Heart right ventricle (tissue), 16 donors: ENCODE measurements at regions not wholly inside any gene's neighbourhood (a gene's known extent, or its start where the extent isn't known, plus 50 kb on each side); places are given as distances from the start of the nearest gene placed in this dataset.

Experiments
- ATAC-seq, 8 donors: fragments of 200-7000 bp; cut with Tn5 transposase; one replicate each; pipeline ENCODE4 v1.9.1; 2020; ENCODE audit warnings: mild to moderate bottlenecking in 8 of 8, moderate library complexity in 8 of 8, moderate number of reproducible peaks in 1 of 8
- DNase-seq, 2 donors: peaks; one replicate each; pipeline ENCODE4 v3.0.0-alpha.2; 2020
- H3K27ac ChIP-seq, 10 donors: fragments of 200-600 bp; sonication (generic) in 2 of 10; one replicate each; pipeline versions ENCODE4 v1.5.0 to v1.8.0; 2020 to 2022; ENCODE audit warnings: mild to moderate bottlenecking in 3 of 10
- H3K27me3 ChIP-seq, 7 donors: fragments of 200-600 bp; one replicate each; pipeline ENCODE4 v1.8.0; 2021 to 2022; ENCODE audit warnings: mild to moderate bottlenecking in 2 of 7
- H3K36me3 ChIP-seq, 9 donors: fragments of 200-600 bp; sonication (generic) in 1 of 9; one replicate each; pipeline versions ENCODE4 v1.5.0 to v1.8.0; 2020 to 2022; ENCODE audit warnings: mild to moderate bottlenecking in 2 of 9
- H3K4me1 ChIP-seq, 9 donors: fragments of 200-600 bp; sonication (generic) in 1 of 9; one replicate each; pipeline versions ENCODE4 v1.5.0 to v1.8.0; 2020 to 2022; ENCODE audit warnings: mild to moderate bottlenecking in 4 of 9
- H3K4me3 ChIP-seq, 10 donors: fragments of 200-600 bp; sonication (generic) in 2 of 10; one replicate each; pipeline versions ENCODE4 v1.5.0 to v1.8.0; 2020 to 2022; ENCODE audit warnings: mild to moderate bottlenecking in 7 of 10, moderate library complexity in 2 of 10
- H3K9me3 ChIP-seq, 11 donors: fragments of 200-600 bp in 10 of 11; sonication (generic) in 2 of 11; one replicate each; pipeline versions ENCODE4 v1.5.0 to v1.8.0; 2013 to 2022; ENCODE audit warnings: mild to moderate bottlenecking in 2 of 11, control low read depth in 1 of 11, moderate library complexity in 1 of 11
- WGBS, 2 donors: extraction: QIAGEN DNeasy Blood & Tissue Kit; methylation state at CpG; one replicate each; pipeline ENCODE4 v1.1.7; 2013; ENCODE audit warnings: inconsistent platforms in 1 of 2; 5-methylcytosine and 5-hydroxymethylcytosine counted together
- intact Hi-C, 10 donors: fragments of 100-400 bp; cut with DNase I; formaldehyde crosslinking; loops; one replicate each; pipeline versions ENCODE4 v1.11.1 to v1.14.2; 2022
- TF ChIP-seq, protein P1 (sequence below), 9 donors: fragments of 200-600 bp; sonication (generic) in 2 of 9; IDR thresholded peaks; one replicate each; pipeline versions ENCODE4 v1.5.0 to v1.8.0; 2021 to 2022; ENCODE audit warnings: antibody characterized with exemption in 9 of 9, mild to moderate bottlenecking in 5 of 9, moderate library complexity in 1 of 9
- donor health status: Arrhythmogenic right ventricular cardiomyopathy.
- donor health status: ischemic (EF 13 %, LVEDD 7.1; RV severe dilation, severe dysfunction).
- donor health status: healthy with polysubstance abuse.
- donor health status: DM: no; HTN: yes; CAD: no.
- donor health status: DM: no; HTN: no; CAD: no.
- donor health status: ischemic (EF 25% LVEDD 6.9; RV normal size, moderate dysfunction).
- donor health status: ischemic (EF 25% LVEDD 5.7; RV mildly dilated, moderate dysfunction).
- donor health status: healthy.
- donor health status: DM: yes; HTN: yes; CAD: no.
- donor health status: Ischemic cardiomyopathy.
- donor health status: ischemic (EF 35%, LVEDD 5.7; RV mildly dilated, moderate dysfunction).
- donor health status: nonischemic (EF 11% LVEDD 7.7; RV severe dilation, severe dysfunction).
- donor health status: DM: yes; HTN: yes; CAD: no.
- donor health status: PGD.
- donor health status: ischemic (EF 29% LVEDD 5.4; RV normal size, mild dysfunction).
- donor health status: nonischemic (EF 23%, LVEDD 6.1; RV moderate dilation, normal function).

DNA sequence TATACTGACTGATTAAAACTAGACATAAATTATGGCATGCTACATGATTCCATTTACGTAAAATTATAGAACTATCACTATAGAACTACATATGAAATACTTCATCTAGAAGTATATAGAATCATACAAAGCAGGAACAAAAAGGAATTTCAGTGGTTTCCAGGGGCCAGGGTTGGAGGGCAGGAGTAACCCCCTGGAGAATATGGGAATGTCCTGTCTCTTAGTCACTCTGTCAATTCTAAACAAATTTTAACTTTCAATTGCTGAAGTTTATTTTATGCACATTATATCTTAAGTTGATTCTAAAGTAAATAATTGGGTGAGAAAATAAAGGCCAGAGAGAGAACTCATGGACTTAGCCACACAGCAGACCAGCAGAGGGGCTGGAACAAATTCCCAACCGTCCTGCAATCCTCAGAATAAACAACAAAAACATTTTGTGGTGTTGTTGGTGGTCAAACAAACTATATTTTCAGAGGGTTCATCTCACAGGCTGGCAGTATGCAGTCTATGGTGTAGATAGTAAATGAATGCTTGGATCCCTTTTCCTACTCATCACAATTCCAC lies 476.9 kb upstream of the SLIT2 start:
- Histone ChIP-seq H3K9me3 (peaks cover 0 to 10% (median 0%) of the 10 kb centered on the region in 11 donors), H3K4me3 (no peak overlapping the region), H3K27ac (no peak overlapping the region), H3K4me1 (peaks cover 0 to 8% (median 0%) of the 10 kb centered on the region in 9 donors), H3K36me3 (no peaks in the 10 kb centered on the region), H3K27me3 (no peaks in the 10 kb centered on the region)
- intact Hi-C loops: no loop called here
- WGBS, 2 donors: 78 to 83% methylated on average over 2 of the region's 2 CpGs
- TF ChIP-seq, protein P1, sequence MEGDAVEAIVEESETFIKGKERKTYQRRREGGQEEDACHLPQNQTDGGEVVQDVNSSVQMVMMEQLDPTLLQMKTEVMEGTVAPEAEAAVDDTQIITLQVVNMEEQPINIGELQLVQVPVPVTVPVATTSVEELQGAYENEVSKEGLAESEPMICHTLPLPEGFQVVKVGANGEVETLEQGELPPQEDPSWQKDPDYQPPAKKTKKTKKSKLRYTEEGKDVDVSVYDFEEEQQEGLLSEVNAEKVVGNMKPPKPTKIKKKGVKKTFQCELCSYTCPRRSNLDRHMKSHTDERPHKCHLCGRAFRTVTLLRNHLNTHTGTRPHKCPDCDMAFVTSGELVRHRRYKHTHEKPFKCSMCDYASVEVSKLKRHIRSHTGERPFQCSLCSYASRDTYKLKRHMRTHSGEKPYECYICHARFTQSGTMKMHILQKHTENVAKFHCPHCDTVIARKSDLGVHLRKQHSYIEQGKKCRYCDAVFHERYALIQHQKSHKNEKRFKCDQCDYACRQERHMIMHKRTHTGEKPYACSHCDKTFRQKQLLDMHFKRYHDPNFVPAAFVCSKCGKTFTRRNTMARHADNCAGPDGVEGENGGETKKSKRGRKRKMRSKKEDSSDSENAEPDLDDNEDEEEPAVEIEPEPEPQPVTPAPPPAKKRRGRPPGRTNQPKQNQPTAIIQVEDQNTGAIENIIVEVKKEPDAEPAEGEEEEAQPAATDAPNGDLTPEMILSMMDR (IDR thresholded peaks at IDR 0.05): no peak
- no peak for DNase-seq
- ATAC-seq: no peak

DNA sequence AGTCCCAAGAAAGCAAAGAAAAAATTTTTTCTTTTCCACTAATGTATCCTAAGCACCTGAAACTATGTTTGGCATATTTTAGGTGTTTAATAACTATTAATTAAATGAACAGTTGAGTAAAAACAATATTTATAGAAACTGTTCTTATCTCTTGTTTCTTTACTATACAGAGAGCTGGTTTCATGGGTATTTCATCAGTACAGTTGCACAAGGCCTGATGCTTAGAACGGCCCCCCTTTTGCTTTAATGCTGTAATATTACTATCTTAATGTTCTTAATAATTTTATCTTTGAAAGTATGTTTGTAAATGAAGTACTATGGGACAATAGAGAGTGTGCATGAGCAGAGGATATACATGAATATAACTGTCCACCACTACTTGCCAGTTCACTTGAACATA lies 479.1 kb upstream of the SLIT2 start:
- 77 to 81% methylated on average over 1 of the region's 1 CpG for WGBS, 2 donors
- no peak for DNase-seq
- Histone ChIP-seq H3K4me3 (no peak overlapping the region), H3K4me1 (peaks cover 0 to 8% (median 0%) of the 10 kb centered on the region in 9 donors), H3K27ac (no peak overlapping the region), H3K27me3 (no peaks in the 10 kb centered on the region), H3K36me3 (no peaks in the 10 kb centered on the region), H3K9me3 (peaks cover 0 to 10% (median 0%) of the 10 kb centered on the region in 11 donors)
- TF ChIP-seq, protein P1 (IDR thresholded peaks at IDR 0.05): no peak
- ATAC-seq: no peak
- intact Hi-C loops: no loop called here

DNA sequence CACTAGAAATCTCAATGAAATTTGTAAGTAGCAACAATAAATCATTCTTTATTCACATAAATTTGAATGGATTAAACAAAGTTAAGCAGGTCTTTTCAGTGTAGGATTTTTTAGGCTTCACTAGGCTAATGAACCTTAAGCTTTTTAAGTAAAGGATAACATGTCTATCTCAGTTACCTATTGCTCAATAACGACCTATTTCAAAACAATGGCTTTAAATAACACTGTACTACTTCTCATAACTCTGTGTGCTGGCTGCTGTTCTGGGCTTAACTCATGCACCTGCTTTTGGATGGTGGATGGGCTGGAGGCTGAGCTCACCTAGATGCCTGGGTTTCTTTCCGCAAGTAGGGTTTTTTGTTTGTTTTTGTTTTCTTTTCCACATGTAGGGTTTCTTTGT lies 495.0 kb upstream of the SLIT2 start:
- no peak for ATAC-seq
- H3K9me3 ChIP-seq: peaks cover 0 to 3% (median 0%) of the 10 kb centered on the region in 11 donors
- no peak overlapping the region for H3K27ac ChIP-seq
- no peaks in the 10 kb centered on the region for H3K4me1 ChIP-seq
- H3K27me3 ChIP-seq: no peaks in the 10 kb centered on the region
- H3K36me3 ChIP-seq: no peaks in the 10 kb centered on the region
- 84 to 85% methylated on average over 2 of the region's 2 CpGs for WGBS, 2 donors
- DNase-seq: no peak
- TF ChIP-seq, protein P1 (IDR thresholded peaks at IDR 0.05): no peak
- H3K4me3 ChIP-seq: no peak overlapping the region
- intact Hi-C loops: no loop called here

DNA sequence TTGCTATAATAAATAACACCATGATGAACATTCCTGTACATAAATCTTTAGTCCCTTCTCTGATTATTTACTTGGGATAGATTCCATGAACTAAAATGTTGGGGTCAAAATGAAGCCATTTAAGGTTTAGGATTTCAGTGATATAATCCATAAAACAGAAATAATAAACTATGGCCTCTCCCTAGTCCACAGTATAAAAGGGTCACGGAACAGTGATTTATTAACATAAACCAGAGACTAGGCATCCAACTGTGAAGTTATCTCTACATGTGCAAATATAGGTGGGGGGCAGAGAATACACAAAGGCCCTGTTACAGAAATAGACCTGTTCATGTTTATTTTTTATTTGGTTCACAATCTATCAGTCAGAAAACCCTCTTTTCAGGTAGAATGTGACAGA lies 499.1 kb upstream of the SLIT2 start:
- peaks cover 0 to 13% (median 0%) of the 10 kb centered on the region in 9 donors for H3K4me1 ChIP-seq
- TF ChIP-seq, protein P1 (IDR thresholded peaks at IDR 0.05): no peak
- ATAC-seq (no peak), DNase-seq (no peak)
- intact Hi-C loops: no loop called here
- H3K9me3 ChIP-seq: peaks cover 0 to 4% (median 0%) of the 10 kb centered on the region in 11 donors
- H3K27ac ChIP-seq: no peak overlapping the region
- whole genome bisulfite sequencing, 2 donors: 86 to 90% methylated on average over 1 of the region's 1 CpG
- no peaks in the 10 kb centered on the region for H3K36me3 ChIP-seq
- H3K4me3 ChIP-seq: no peak overlapping the region
- H3K27me3 ChIP-seq: no peaks in the 10 kb centered on the region
